GM21576 (cell line): ENCODE measurements at regions not wholly inside any gene's neighbourhood (a gene's known extent, or its start where the extent isn't known, plus 50 kb on each side); places are given as distances from the start of the nearest gene placed in this dataset.

Source experiments
- ATAC-seq: cut with Tn5 transposase; IDR thresholded peaks from one replicate; pipeline ENCODE4 v1.9.1; 2021; ENCODE audit warnings: mild to moderate bottlenecking, moderate library complexity; ENCODE audit not compliant: unreplicated experiment

GRCh38 chr22:49193901-49194465, 633.7 kb downstream of the BRD1 start:
- no peak for ATAC-seq

- ATAC-seq = no peak
These were observed 634.3 kb downstream of the BRD1 start for GRCh38 chr22:49193348-49193747.

- ATAC-seq = no peak
These were observed 634.8 kb downstream of the BRD1 start for GRCh38 chr22:49192857-49193250.

- no peak for ATAC-seq
These were observed 635.4 kb downstream of the BRD1 start for GRCh38 chr22:49192180-49192856.

GRCh38 chr22:49191506-49191980, 636.1 kb downstream of the BRD1 start:
- ATAC-seq = no peak

- no peak for ATAC-seq
These were observed 636.7 kb downstream of the BRD1 start for GRCh38 chr22:49190816-49191505.

GRCh38 chr22:49189871-49190270, 637.8 kb downstream of the BRD1 start:
- no peak for ATAC-seq

- ATAC-seq = no peak
These were observed 639.1 kb downstream of the BRD1 start for GRCh38 chr22:49188591-49188990.

GRCh38 chr22:49188091-49188490, 639.6 kb downstream of the BRD1 start:
- no peak for ATAC-seq

GRCh38 chr22:49186762-49187161, 640.9 kb downstream of the BRD1 start:
- ATAC-seq = no peak

GRCh38 chr22:49186293-49186692, 641.4 kb downstream of the BRD1 start:
- no peak for ATAC-seq

- no peak for ATAC-seq
These were observed 642.2 kb downstream of the BRD1 start for GRCh38 chr22:49185312-49185969.

GRCh38 chr22:49184736-49185135, 642.9 kb downstream of the BRD1 start:
- ATAC-seq = no peak

GRCh38 chr22:49183826-49184216, 643.9 kb downstream of the BRD1 start:
- no peak for ATAC-seq

- no peak for ATAC-seq
These were observed 644.4 kb downstream of the BRD1 start for GRCh38 chr22:49183208-49183825.

- no peak for ATAC-seq
These were observed 645.3 kb downstream of the BRD1 start for GRCh38 chr22:49182416-49182815.

- ATAC-seq = no peak
These were observed 645.7 kb downstream of the BRD1 start for GRCh38 chr22:49181942-49182341.

GRCh38 chr22:49181431-49181830, 646.2 kb downstream of the BRD1 start:
- ATAC-seq = no peak

- no peak for ATAC-seq
These were observed 647.0 kb downstream of the BRD1 start for GRCh38 chr22:49180683-49181024.

GRCh38 chr22:49179886-49180682, 647.6 kb downstream of the BRD1 start:
- ATAC-seq = no peak

- ATAC-seq = no peak
These were observed 648.5 kb downstream of the BRD1 start for GRCh38 chr22:49179175-49179574.
